ENCODE measurements at regions not wholly inside any gene's neighbourhood (a gene's known extent, or its start where the extent isn't known, plus 50 kb on each side); places are given as distances from the start of the nearest gene placed in this dataset.

DNA sequence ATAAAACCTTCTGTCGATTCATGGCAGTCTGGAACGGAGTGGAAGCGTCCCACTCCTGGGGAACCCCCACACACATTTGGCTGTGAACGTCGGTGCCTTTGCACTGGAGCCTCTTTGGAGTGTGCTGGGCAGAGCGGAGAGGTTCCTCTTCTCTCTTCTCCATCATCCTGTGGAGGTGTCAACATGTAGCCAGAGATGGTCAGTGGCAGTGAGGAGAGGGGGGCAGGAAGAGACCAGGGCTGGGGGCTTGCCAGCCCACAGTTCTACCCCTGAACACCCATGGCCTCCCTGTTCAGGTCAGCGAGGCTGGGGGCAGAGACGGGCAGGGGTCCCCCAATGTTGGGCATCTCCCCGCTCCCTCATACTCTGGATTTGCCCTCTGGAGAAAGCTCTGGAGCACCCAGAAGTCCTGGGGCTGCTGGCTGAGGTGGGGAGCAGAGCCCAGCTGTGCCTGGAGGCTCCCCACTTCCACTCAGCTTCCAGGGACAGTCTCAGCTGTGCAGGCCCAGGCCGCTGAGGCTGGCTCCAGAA lies 223.7 kb downstream of the SEC14L1 start:
- in situ Hi-C loops (cut with MboI) (no loop called here), intact Hi-C loops (cut with micrococcal nuclease) (no loop called here)
- Histone ChIP-seq H3K27ac (ENCODE audit: extremely low read depth, low read depth, low read length) (peak overlapping the region; percentile 10; the same call in 2 of the 3 replicates), H3K4me2 (ENCODE audit: insufficient read depth, low read length) (peak overlapping the region; percentile 63; the same call in 1 of the 2 replicates), H4K20me1 (replicated peaks; ENCODE audit: control insufficient read depth, insufficient read depth, low read length) (peaks cover 59% of the 10 kb centered on the region), H3K9me3 (replicated peaks; ENCODE audit: control insufficient read depth, insufficient read depth, low read depth, low read length) (no peaks in the 10 kb centered on the region), H2AFZ (ENCODE audit: low read depth, low read length) (no peak overlapping the region), H3K79me2 (ENCODE audit: control insufficient read depth, insufficient read depth, low read length) (peaks cover 70% of the 10 kb centered on the region), H3K36me3 (ENCODE audit: control insufficient read depth, insufficient read depth, low read length) (peaks cover 3% of the 10 kb centered on the region; the same call in 1 of the 3 replicates), H3K4me1 (replicated peaks in 1 of 2; ENCODE audit: control insufficient read depth in 2 of 2, insufficient read depth in 2 of 2, low read length in 2 of 2) (peaks cover 44 to 52% of the 10 kb centered on the region in 2 experiments), H3K9ac (ENCODE audit: insufficient read depth in 1 of 2, low read depth in 2 of 2, low read length in 2 of 2) (peak overlapping the region in 1 of 2 experiments; percentile 2; a peak in 1 of 4 replicates), H3K9me1 (ENCODE audit: control insufficient read depth, insufficient read depth, low read length) (peaks cover 11% of the 10 kb centered on the region), H3K27me3 (ENCODE audit: control insufficient read depth in 2 of 2, insufficient read depth in 2 of 2, low read length in 2 of 2) (no peaks in the 10 kb centered on the region), H3K4me3 (no peak overlapping the region)
- POLR2A ChIA-PET, result interaction anchor here (0.7 to 1.0 kb wide), 2 partner anchors 135 to 630 kb away, joined by 3 to 4 read pairs; no protein-coding TSS in a partner anchor
- ATAC-seq (peak; percentile 16), FAIRE-seq (no peak), DNase-seq (ENCODE audit: extremely low read depth in 1 of 4, low spot score in 3 of 4) (no peak)
- TF ChIP-seq MECOM (CRISPR knock-in tag; IDR thresholded peaks at IDR 0.05), result no peak
- TF ChIP-seq ZNF584 (CRISPR knock-in tag; IDR thresholded peaks at IDR 0.05; ENCODE audit: low read depth), result 0 out of 2 replicates have a peak, but pooled peaks have one; percentile 1
- TF ChIP-seq CTBP1 (IDR thresholded peaks at IDR 0.05; ENCODE audit: borderline replicate concordance), result 0 out of 2 replicates have a peak, but pooled peaks have one; percentile 5
- 39% methylated on average over 10 of the region's 10 CpGs for WGBS (ENCODE audit: insufficient coverage, low coverage, missing lambda C conversion rate)
- no TSS peak for BruUV-seq (replicated peaks)
- CTCF ChIA-PET (ENCODE audit: low intra/inter-chr PET ratio), result no interaction called here

DNA sequence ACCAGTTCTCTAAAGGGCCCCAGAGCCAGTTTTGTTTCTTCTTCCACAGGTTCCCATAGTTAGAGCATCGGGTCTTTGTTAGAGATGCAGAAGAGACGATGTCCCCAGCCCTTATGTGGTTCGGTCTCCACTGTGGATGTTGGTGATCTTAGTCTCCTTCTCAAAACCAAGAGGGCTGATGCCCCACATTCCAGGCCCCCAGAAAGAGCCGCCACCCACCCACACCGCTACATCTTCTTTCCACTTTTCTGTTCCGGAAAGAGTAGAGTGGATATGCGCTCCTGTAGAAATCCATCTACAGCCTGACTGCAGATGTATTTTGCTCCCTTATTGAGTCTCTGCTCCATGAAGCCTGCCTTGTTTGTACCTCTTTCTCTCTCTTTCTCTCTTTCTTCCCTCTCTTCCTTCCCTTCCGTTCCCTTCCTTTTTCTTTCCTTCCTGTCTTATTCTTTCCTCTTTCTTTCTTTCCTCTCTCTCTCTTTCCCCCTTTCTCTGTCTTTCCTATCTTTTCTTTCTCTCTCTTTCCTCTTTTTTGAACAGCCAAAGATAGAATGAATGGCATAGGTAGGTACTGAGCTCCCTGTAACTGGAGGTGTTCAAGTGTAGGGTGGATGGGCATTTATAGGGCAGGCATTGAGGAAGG lies 224.3 kb downstream of the SEC14L1 start:
- FAIRE-seq (no peak), ATAC-seq (no peak), DNase-seq (ENCODE audit: extremely low read depth in 1 of 4, low spot score in 3 of 4) (no peak)
- peaks cover 11% of the 10 kb centered on the region for H3K9me1 ChIP-seq (ENCODE audit: control insufficient read depth, insufficient read depth, low read length)
- H3K4me1 ChIP-seq (replicated peaks in 1 of 2; ENCODE audit: control insufficient read depth in 2 of 2, insufficient read depth in 2 of 2, low read length in 2 of 2), result peaks cover 48 to 58% of the 10 kb centered on the region in 2 experiments
- H3K27me3 ChIP-seq (ENCODE audit: control insufficient read depth in 2 of 2, insufficient read depth in 2 of 2, low read length in 2 of 2), result no peaks in the 10 kb centered on the region
- peaks cover 74% of the 10 kb centered on the region for H3K79me2 ChIP-seq (ENCODE audit: control insufficient read depth, insufficient read depth, low read length)
- peaks cover 66% of the 10 kb centered on the region for H4K20me1 ChIP-seq (replicated peaks; ENCODE audit: control insufficient read depth, insufficient read depth, low read length)
- intact Hi-C loops (cut with micrococcal nuclease), result no loop called here
- 75% methylated on average over 8 of the region's 8 CpGs for WGBS (ENCODE audit: insufficient coverage, low coverage, missing lambda C conversion rate)
- in situ Hi-C loops (cut with MboI), result no loop called here
- ChIA-PET CTCF (ENCODE audit: low intra/inter-chr PET ratio) (no interaction called here), POLR2A (no interaction called here)
- H2AFZ ChIP-seq (ENCODE audit: low read depth, low read length), result no peak overlapping the region
- H3K4me2 ChIP-seq (ENCODE audit: insufficient read depth, low read length), result no peak overlapping the region
- peaks cover 3% of the 10 kb centered on the region; the same call in 1 of the 3 replicates for H3K36me3 ChIP-seq (ENCODE audit: control insufficient read depth, insufficient read depth, low read length)
- no peaks in the 10 kb centered on the region for H3K9me3 ChIP-seq (replicated peaks; ENCODE audit: control insufficient read depth, insufficient read depth, low read depth, low read length)
- H3K4me3 ChIP-seq, result no peak overlapping the region
- no peak overlapping the region for H3K27ac ChIP-seq (ENCODE audit: extremely low read depth, low read depth, low read length)
- H3K9ac ChIP-seq (ENCODE audit: insufficient read depth in 1 of 2, low read depth in 2 of 2, low read length in 2 of 2), result 0 out of 4 replicates have a peak overlapping the region, but pooled peaks of 1 of the 2 experiments have one; percentile 2
- BruUV-seq (replicated peaks), result no TSS peak
- TF ChIP-seq MTA2 (IDR thresholded peaks at IDR 0.05; ENCODE audit: low read depth), result 0 out of 2 replicates have a peak, but pooled peaks have one; percentile 8
- TF ChIP-seq, protein P1, sequence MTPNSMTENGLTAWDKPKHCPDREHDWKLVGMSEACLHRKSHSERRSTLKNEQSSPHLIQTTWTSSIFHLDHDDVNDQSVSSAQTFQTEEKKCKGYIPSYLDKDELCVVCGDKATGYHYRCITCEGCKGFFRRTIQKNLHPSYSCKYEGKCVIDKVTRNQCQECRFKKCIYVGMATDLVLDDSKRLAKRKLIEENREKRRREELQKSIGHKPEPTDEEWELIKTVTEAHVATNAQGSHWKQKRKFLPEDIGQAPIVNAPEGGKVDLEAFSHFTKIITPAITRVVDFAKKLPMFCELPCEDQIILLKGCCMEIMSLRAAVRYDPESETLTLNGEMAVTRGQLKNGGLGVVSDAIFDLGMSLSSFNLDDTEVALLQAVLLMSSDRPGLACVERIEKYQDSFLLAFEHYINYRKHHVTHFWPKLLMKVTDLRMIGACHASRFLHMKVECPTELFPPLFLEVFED (CRISPR knock-in tag; conservative IDR thresholded peaks at IDR 0.05), result 0 out of 2 replicates have a peak, but pooled peaks have one; percentile 41
- TF ChIP-seq RBBP5 (IDR thresholded peaks at IDR 0.05; ENCODE audit: borderline replicate concordance, insufficient read depth, low read length, poor library complexity, severe bottlenecking), result no peak
- TF ChIP-seq, protein P2, sequence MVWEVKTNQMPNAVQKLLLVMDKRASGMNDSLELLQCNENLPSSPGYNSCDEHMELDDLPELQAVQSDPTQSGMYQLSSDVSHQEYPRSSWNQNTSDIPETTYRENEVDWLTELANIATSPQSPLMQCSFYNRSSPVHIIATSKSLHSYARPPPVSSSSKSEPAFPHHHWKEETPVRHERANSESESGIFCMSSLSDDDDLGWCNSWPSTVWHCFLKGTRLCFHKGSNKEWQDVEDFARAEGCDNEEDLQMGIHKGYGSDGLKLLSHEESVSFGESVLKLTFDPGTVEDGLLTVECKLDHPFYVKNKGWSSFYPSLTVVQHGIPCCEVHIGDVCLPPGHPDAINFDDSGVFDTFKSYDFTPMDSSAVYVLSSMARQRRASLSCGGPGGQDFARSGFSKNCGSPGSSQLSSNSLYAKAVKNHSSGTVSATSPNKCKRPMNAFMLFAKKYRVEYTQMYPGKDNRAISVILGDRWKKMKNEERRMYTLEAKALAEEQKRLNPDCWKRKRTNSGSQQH (CRISPR knock-in tag; IDR thresholded peaks at IDR 0.05), result peak; percentile 73; the same call in 1 of the 2 replicates
- TF ChIP-seq, protein P3, sequence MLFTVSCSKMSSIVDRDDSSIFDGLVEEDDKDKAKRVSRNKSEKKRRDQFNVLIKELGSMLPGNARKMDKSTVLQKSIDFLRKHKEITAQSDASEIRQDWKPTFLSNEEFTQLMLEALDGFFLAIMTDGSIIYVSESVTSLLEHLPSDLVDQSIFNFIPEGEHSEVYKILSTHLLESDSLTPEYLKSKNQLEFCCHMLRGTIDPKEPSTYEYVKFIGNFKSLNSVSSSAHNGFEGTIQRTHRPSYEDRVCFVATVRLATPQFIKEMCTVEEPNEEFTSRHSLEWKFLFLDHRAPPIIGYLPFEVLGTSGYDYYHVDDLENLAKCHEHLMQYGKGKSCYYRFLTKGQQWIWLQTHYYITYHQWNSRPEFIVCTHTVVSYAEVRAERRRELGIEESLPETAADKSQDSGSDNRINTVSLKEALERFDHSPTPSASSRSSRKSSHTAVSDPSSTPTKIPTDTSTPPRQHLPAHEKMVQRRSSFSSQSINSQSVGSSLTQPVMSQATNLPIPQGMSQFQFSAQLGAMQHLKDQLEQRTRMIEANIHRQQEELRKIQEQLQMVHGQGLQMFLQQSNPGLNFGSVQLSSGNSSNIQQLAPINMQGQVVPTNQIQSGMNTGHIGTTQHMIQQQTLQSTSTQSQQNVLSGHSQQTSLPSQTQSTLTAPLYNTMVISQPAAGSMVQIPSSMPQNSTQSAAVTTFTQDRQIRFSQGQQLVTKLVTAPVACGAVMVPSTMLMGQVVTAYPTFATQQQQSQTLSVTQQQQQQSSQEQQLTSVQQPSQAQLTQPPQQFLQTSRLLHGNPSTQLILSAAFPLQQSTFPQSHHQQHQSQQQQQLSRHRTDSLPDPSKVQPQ (CRISPR knock-in tag; IDR thresholded peaks at IDR 0.05; ENCODE audit: borderline replicate concordance), result no peak
